ENCODE measurements at regions not wholly inside any gene's neighbourhood (a gene's known extent, or its start where the extent isn't known, plus 50 kb on each side); places are given as distances from the start of the nearest gene placed in this dataset.

DNA sequence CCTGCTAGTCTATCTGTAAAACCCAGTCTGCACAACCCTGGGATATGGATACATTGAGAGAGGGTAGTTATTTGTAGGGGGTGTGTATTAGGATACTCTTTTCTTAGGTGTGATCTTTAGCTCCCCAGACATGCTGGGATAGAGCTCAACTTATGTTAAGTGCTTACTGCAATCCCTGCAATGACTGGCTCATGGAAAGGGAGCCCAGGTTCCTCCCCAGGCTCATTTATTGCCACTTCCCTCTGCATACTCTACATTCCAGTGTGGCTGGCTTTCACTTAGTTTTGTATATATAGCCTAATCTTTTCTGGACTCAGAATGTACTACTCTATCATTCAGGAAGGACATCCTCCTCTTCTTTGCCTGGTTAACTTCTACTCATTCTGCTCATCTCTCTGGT, 172.0 kb downstream of the SYT10 start:
- H3K4me3 ChIP-seq, result no peak overlapping the region
- TF ChIP-seq CTCF (IDR thresholded peaks at IDR 0.05) (no peak), POLR2A (IDR thresholded peaks at IDR 0.05) (no peak)
- DNase-seq (no peak), ATAC-seq (no peak)
- H3K27ac ChIP-seq, result no peak overlapping the region
- no peaks in the 10 kb centered on the region for H3K9me3 ChIP-seq
- H3K27me3 ChIP-seq, result no peaks in the 10 kb centered on the region
- no peaks in the 10 kb centered on the region for H3K4me1 ChIP-seq
- no peaks in the 10 kb centered on the region for H3K36me3 ChIP-seq (replicated peaks in 1 of 2; ENCODE audit: insufficient read depth in 1 of 2, low read depth in 2 of 2)
- intact Hi-C loops (cut with DNase I), result no loop called here

GRCh38 chr12:33265900-33266299, 173.7 kb downstream of the SYT10 start:
- DNase-seq, result no peak
- ATAC-seq, result no peak
- WGBS, 2 donors, result 35 to 37% methylated on average over 2 of the region's 2 CpGs
- Histone ChIP-seq H3K4me3 (no peak overlapping the region), H3K27me3 (no peaks in the 10 kb centered on the region), H3K4me1 (no peaks in the 10 kb centered on the region), H3K36me3 (replicated peaks in 1 of 2; ENCODE audit: insufficient read depth in 1 of 2, low read depth in 2 of 2) (no peaks in the 10 kb centered on the region), H3K9me3 (no peaks in the 10 kb centered on the region), H3K27ac (no peak overlapping the region)
- TF ChIP-seq POLR2A (IDR thresholded peaks at IDR 0.05), result no peak
- no peak for TF ChIP-seq CTCF (IDR thresholded peaks at IDR 0.05)
- intact Hi-C loops (cut with DNase I), result no loop called here

DNA sequence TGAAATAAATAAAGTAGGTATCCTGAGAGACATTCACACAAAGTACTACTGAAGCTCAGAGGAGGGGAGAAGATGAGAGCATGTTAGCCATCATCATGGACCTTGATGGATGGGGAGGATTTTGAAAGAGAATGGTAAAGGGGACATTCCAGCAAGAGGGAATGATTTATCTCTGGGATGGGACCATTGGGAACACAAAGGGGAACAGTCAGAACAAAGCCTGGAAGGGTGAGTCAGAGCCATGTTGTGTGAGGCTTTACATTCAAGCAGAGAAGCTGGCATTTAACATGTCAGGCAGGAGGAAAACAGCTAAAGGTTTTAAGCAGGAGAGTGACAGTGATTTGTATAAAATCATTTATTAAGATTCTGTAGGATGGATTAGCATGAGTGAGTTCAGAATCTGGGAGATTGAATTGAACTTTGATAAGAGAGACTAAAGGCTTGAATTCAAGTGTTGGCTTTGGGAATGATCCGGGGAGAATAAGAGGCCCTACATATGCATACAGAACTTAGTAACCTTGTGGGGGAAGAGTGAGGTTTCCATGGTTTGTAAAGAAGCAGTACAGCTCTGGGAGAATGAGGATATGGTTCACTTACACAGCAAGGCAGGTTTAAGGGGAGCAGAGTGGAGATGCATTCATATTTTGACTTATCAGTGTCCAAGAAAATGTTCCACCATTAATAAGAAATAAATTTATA, 174.4 kb downstream of the SYT10 start:
- DNase-seq (no peak), ATAC-seq (no peak)
- WGBS, 2 donors, result 54 to 70% methylated on average over 1 of the region's 1 CpG
- H3K36me3 ChIP-seq (replicated peaks in 1 of 2; ENCODE audit: insufficient read depth in 1 of 2, low read depth in 2 of 2), result no peaks in the 10 kb centered on the region
- no peak for TF ChIP-seq CTCF (IDR thresholded peaks at IDR 0.05)
- no peak for TF ChIP-seq POLR2A (IDR thresholded peaks at IDR 0.05)
- H3K4me1 ChIP-seq, result no peaks in the 10 kb centered on the region
- no peak overlapping the region for H3K4me3 ChIP-seq
- no peaks in the 10 kb centered on the region for H3K27me3 ChIP-seq
- H3K9me3 ChIP-seq, result no peaks in the 10 kb centered on the region
- H3K27ac ChIP-seq, result no peak overlapping the region
- intact Hi-C loops (cut with DNase I), result no loop called here

DNA sequence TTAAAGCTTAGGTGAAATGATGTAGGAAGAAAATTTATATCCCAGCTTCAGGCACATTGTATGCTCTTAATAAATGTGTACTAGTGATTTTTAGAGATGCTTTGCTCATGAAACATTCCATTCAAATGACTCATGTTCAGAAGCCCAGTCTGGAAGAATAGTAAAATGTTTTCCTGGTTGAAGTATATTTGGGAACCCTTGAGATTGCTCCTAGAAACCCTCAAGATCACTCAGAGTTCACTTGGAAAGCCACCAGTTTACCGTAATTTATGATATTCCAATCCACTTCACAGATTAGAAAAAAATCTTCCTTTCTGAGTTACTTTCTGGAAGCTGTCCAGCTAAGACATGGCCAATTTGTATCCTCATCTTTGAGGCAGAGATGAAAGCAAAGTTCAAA, 186.4 kb downstream of the SYT10 start:
- H3K9me3 ChIP-seq, result no peaks in the 10 kb centered on the region
- no peak for TF ChIP-seq CTCF (IDR thresholded peaks at IDR 0.05)
- no peak for TF ChIP-seq POLR2A (IDR thresholded peaks at IDR 0.05)
- H3K27ac ChIP-seq, result no peak overlapping the region
- H3K27me3 ChIP-seq, result no peaks in the 10 kb centered on the region
- DNase-seq (no peak), ATAC-seq (no peak)
- H3K4me3 ChIP-seq, result no peak overlapping the region
- no peaks in the 10 kb centered on the region for H3K36me3 ChIP-seq (replicated peaks in 1 of 2; ENCODE audit: insufficient read depth in 1 of 2, low read depth in 2 of 2)
- H3K4me1 ChIP-seq, result no peaks in the 10 kb centered on the region
- intact Hi-C loops (cut with DNase I), result no loop called here
- 56 to 72% methylated on average over 1 of the region's 1 CpG for WGBS, 2 donors

- intact Hi-C loops (cut with DNase I), result no loop called here
- TF ChIP-seq CTCF (IDR thresholded peaks at IDR 0.05) (no peak), POLR2A (IDR thresholded peaks at IDR 0.05) (no peak)
Observed at GRCh38 chr12:33251548-33251947, 188.1 kb downstream of the SYT10 start.

More at GRCh38 chr12:33251548-33251947, 188.1 kb downstream of the SYT10 start:
- DNase-seq (no peak), ATAC-seq (no peak)
- Histone ChIP-seq H3K36me3 (replicated peaks in 1 of 2; ENCODE audit: insufficient read depth in 1 of 2, low read depth in 2 of 2) (no peaks in the 10 kb centered on the region), H3K4me1 (no peaks in the 10 kb centered on the region), H3K4me3 (no peak overlapping the region), H3K9me3 (no peaks in the 10 kb centered on the region), H3K27me3 (no peaks in the 10 kb centered on the region), H3K27ac (no peak overlapping the region)

Measured in body of pancreas (tissue), 4 donors.